DMS53 treated with DMSO at 0.1 percent for 48 hours (cell line): ENCODE measurements at regions not wholly inside any gene's neighbourhood (a gene's known extent, or its start where the extent isn't known, plus 50 kb on each side); places are given as distances from the start of the nearest gene placed in this dataset.
A peak's percentile ranks its signal among the peaks of the same experiment; 100 is the strongest.

Source experiments
- DNase-seq: peaks from one replicate; lab custom pipeline; 2025; ENCODE audit not compliant: unreplicated experiment; lab: John Stamatoyannopoulos, UW

GRCh38 chr5:5018578-5018970, 121.6 kb upstream of the ADAMTS16 start:
- DNase-seq, result no peak

GRCh38 chr5:5021436-5021835, 118.7 kb upstream of the ADAMTS16 start:
- no peak for DNase-seq

GRCh38 chr5:5025098-5025773, 114.9 kb upstream of the ADAMTS16 start:
- no peak for DNase-seq

- peak; percentile 40 for DNase-seq
Observed at GRCh38 chr5:5025774-5026408, 114.2 kb upstream of the ADAMTS16 start.

- DNase-seq, result no peak
Observed at GRCh38 chr5:5026409-5026785, 113.7 kb upstream of the ADAMTS16 start.

GRCh38 chr5:5031665-5032064, 108.5 kb upstream of the ADAMTS16 start:
- DNase-seq, result no peak

- DNase-seq, result no peak
Observed at GRCh38 chr5:5037674-5038073, 102.5 kb upstream of the ADAMTS16 start.

- DNase-seq, result no peak
Observed at GRCh38 chr5:5039918-5040317, 100.2 kb upstream of the ADAMTS16 start.

- DNase-seq, result no peak
Observed at GRCh38 chr5:5040712-5041111, 99.4 kb upstream of the ADAMTS16 start.

- no peak for DNase-seq
Observed at GRCh38 chr5:5042806-5043205, 97.3 kb upstream of the ADAMTS16 start.

- DNase-seq, result no peak
Observed at GRCh38 chr5:5043346-5043745, 96.8 kb upstream of the ADAMTS16 start.

GRCh38 chr5:5044247-5044840, 95.8 kb upstream of the ADAMTS16 start:
- DNase-seq, result no peak

- no peak for DNase-seq
Observed at GRCh38 chr5:5046680-5047502, 93.2 kb upstream of the ADAMTS16 start.

GRCh38 chr5:5050801-5051200, 89.3 kb upstream of the ADAMTS16 start:
- DNase-seq, result no peak

- DNase-seq, result no peak
Observed at GRCh38 chr5:5055712-5056111, 84.4 kb upstream of the ADAMTS16 start.

- no peak for DNase-seq
Observed at GRCh38 chr5:5061836-5062235, 78.3 kb upstream of the ADAMTS16 start.

GRCh38 chr5:5062525-5063302, 77.4 kb upstream of the ADAMTS16 start:
- DNase-seq, result no peak

- no peak for DNase-seq
Observed at GRCh38 chr5:5063533-5063953, 76.6 kb upstream of the ADAMTS16 start.

- no peak for DNase-seq
Observed at GRCh38 chr5:5065472-5065871, 74.7 kb upstream of the ADAMTS16 start.

- DNase-seq, result no peak
Observed at GRCh38 chr5:5066276-5067186, 73.6 kb upstream of the ADAMTS16 start.
